NCI-H345 (cell line): ENCODE measurements at regions not wholly inside any gene's neighbourhood (a gene's known extent, or its start where the extent isn't known, plus 50 kb on each side); places are given as distances from the start of the nearest gene placed in this dataset.

Source experiments
- DNase-seq: peaks from one replicate; lab custom pipeline; 2025; lab: John Stamatoyannopoulos, UW

- no peak for DNase-seq
Observed at GRCh38 chr3:64464955-64465354, 222.8 kb downstream of the ADAMTS9 start.

DNA sequence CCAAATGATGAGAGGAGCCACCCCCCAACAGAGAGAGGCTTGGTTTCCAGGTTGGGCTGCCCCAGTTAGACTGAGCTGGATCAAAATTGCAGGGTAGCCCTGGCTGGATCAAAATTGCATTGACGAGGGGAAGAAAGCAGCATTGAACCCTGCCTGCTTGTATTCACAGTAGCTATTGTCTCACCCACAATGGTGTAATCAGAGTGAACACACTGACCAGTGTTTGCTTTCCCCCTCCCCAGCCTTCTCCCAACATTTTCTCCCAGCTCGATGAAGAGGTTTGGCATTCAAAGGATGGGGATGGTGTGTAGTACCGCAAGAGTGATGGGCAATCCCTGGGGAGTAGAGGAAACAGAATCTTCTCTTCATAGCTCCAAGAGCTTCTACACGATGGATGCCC, 223.8 kb downstream of the ADAMTS9 start:
- no peak for DNase-seq

DNA sequence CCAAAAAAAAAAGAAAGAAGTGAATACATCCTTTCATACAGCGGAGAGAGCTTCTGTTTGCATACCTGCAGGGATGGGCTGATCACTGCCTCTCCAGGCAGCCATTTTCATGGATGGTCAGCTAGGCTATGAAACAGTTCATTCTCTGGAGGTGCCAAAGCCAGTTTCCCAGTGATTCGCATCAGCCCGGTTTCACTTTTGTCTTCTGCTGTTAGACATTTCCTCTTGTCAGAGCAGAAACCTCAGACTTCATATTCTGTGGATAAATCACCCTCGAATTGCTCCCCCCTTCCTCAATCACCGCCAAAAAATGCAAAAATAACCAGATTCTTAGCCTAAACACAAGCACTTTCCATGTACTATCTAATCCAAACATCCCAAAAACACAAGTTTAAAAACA, 225.6 kb downstream of the ADAMTS9 start:
- DNase-seq = no peak

- DNase-seq = no peak
Observed at GRCh38 chr3:64460877-64461276, 226.9 kb downstream of the ADAMTS9 start.

DNA sequence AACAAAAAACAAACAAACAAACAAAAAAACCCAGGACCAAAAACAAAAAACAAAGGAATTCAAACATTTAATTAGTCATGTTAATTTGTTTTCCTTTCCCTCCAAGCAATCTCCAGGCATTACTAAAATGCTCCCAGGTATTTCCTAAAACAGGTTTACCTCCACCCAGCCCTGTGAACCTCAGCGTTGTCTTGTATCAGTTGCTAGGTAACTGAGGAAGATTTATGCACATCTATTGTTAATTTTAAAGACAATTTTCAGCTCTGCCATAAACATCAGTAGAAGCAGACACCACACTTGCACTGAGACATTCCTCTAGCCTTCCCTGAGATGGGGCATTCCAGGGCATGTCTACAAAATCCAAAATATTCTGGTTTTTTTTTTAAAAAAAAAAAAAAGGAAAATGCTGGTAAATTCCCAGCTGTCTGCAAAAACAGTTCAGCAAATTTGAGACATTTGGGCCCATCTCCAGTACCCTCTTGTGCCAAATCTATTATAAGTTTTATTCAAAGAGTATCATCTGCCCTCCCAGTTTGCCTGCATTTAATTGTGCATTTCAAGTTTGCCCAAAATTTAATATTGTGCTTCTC, 227.6 kb downstream of the ADAMTS9 start:
- no peak for DNase-seq

- DNase-seq = no peak
Observed at GRCh38 chr3:64459711-64460110, 228.1 kb downstream of the ADAMTS9 start.

DNA sequence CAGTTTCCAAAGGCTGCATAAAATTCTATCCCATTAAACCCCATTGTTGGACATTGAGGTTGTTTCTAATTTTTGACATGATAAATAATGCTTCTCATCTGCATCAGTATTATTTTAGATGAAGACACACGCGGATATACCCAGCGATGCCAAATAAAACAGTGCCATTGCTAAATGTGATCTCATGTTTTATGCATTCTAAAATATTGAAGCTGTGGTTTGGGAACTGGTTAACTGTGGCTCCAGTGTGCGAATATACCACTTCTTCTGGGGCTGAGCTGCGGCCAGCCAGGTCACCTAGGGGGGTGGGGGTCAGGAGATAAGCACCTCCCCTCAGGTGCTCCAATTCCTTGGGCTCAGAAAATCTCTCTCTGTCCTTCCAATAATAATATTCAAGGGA, 230.0 kb downstream of the ADAMTS9 start:
- DNase-seq = no peak

DNA sequence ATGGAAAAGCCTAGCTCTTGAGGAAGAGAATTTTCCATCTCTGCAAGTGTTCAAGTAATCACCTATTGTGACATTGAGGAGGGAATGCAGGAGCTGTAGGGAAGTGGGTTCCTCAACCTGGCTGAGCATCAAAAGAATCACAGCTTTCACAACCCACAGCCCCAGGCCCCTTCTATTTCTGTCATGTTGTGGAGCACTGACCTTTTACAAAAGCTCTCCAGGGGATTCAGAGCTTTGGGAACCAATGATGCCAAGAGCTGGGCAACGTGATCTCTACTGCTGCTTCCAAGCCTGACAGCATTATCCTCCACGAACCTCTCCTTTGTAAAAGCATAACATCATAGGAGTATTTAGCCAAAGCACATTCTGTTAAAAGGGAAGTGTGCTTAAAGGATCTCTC, 231.1 kb downstream of the ADAMTS9 start:
- peak; percentile 32 for DNase-seq

DNA sequence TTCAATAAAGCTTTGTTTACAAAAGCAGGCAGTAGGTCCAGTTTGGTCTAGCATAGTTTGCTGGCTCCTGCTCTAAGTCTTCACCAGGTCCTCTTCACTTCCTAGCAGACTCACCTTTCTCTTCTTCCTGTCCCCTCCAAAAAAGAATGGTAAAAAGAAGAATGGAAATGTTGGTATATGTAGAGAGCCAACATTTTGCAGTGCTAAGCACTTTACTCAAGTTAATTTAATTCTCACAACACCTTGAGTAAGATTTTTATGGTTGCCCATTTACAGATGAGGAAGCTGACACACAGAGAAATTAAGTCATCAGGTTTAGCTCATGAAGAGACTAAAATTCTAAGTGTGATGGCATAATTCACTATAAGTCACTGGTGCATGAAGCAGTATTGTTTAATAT, 230.1 kb upstream of the PRICKLE2 start:
- no peak for DNase-seq

GRCh38 chr3:64454768-64455167, 229.5 kb upstream of the PRICKLE2 start:
- DNase-seq = no peak

GRCh38 chr3:64454179-64454578, 228.9 kb upstream of the PRICKLE2 start:
- DNase-seq = no peak

DNA sequence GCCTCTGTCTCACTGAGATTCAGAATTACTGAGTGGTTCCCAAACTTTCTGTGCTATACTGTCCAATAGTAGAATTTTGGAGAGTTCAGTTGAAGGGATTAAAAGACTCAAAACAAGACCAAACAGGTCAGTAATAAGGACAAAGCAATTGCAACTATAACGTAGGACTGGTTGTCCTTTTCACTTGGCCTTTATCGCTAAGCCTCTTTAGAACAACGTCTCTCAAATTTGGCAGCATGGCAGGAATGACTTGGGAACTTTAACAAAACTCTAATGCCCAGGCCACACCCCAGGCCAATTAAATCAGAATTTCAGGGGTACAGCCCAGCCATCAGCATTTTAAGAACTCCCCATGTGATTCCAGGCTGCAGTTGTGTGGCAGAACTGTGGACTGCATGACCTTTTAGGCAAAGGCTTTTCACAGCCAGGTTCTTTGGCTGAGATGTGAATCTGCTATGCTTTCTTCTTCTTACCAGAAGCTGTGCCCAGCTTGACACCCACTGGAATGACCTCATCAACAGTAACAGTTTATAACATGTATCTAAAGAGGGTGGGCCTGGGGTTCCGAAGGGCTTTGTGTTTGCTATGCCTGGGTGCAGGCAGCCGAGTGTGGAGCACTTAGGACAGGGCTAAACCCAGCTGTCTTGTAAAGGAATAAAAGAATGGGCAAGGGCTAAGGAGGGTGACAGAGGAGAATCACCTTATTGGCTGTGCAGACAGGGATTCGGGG, 226.2 kb upstream of the PRICKLE2 start:
- no peak for DNase-seq

GRCh38 chr3:64450396-64450956, 225.2 kb upstream of the PRICKLE2 start:
- no peak for DNase-seq

GRCh38 chr3:64449026-64449425, 223.8 kb upstream of the PRICKLE2 start:
- no peak for DNase-seq

DNA sequence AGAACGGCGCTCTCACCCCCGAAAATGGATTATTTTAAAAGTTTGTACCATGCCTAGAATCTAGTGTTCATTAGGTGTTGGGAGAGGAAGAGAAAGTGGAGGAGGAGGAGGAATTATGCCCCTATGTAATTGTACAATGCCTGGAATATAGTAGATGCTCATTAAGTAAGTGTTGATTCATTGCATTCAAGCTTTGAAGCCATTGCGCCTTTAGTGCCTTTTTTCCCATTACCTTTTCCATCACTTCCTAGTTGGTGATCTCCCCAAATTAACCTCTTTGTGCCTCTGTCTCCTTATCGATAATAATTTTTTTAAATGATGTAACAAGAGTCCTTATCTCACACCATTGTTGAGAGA, 220.7 kb upstream of the PRICKLE2 start:
- no peak for DNase-seq

DNA sequence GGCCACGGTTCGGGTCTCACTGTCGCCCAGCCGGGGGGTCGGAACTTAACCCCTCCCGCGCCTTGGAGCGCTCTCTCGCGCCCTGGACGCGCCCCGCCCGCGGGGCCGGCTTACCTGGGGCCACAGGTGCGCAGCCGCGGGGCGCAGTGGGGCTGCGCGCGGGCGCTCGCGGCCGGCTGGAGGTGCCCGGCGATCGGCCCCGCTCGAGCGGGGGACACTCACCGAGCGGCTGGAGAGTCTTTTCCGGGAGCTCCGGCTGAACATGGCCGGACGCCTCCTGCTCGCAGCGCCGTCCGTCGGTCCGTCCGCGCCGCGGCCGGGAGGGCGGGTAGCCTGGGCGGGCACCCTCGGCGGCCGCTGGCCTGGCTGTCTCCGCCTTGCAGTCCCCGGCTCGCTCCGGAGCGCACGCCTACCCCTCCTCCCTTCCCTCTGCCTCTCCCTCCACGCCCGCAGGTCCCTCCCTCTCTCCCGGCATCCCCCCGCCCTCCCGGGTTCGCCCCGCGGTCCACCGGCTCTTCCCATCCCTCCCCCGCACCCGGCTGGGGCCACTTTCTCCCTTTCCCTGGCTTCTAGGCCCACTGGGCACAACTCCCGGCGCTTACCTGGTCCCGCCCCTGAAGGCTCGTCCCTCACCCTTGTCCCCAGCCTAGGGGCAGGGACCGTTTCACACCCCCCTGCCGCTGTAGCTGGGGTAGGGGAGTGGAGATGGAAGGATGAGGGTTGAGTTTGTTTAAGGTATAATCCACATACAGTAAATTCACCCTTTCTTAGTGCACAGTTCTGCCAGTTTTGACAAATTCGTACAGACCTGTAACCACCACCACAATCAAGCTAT, 220.1 kb upstream of the PRICKLE2 start:
- peak; percentile 27 for DNase-seq

- no peak for DNase-seq
Observed at GRCh38 chr3:64444490-64445108, 219.3 kb upstream of the PRICKLE2 start.

DNA sequence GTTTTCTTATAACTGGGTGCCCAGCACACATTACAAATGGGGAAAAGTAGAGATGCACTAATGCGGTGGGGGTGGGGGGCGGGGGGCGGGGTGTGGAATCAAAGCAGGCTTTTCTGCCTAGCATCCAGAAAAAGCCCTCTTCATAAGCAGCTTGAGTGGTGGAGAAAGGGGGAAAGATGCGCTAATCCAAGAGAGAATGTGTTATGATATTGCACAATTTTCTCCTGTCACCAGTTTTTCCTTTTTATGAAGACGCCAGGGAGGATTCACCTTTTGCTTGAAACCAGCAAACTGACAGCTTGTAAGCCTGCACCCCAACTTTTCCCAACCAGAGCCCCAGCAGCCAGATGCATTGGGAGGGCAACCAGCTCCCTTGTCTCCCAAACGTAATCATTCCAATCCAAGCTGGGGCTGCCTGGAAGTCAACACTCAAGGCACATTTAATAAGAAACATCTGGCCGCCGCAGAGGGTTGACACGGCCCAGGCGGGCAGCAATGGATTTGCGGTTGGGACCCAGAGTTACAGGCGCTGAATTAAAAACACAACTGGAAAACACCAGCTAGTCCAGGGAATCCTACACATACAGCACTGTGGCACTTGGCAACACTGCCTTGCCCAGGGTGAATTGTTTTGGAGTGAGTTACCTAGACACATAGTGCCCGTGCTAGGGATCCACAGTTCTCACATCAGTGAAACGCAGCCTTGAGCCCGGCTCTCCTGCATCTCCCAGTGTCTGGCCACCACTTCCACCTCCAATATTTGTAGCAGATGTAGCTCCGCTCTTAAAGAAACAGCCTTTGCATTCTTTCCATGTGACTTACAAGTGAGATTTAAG, 218.5 kb upstream of the PRICKLE2 start:
- no peak for DNase-seq

DNA sequence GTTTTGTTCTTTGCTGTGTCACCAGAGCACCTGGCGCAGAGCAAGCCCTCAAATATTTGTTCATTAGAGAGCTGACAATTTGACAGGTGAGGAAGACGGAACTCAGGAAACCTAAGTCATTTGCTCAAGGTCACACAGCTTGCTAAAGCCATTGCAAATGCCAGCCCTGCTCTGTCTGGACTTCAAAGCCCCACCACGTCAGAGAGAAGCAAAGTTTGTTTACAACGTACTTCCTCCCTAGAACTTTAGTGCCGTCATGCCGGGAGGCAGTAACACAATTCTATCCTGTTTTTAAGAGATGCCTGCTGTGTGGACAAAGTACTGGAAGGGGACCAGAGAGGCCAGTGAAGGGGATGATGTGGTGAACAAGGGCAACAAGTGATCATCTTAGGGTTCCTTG, 216.6 kb upstream of the PRICKLE2 start:
- no peak for DNase-seq

DNA sequence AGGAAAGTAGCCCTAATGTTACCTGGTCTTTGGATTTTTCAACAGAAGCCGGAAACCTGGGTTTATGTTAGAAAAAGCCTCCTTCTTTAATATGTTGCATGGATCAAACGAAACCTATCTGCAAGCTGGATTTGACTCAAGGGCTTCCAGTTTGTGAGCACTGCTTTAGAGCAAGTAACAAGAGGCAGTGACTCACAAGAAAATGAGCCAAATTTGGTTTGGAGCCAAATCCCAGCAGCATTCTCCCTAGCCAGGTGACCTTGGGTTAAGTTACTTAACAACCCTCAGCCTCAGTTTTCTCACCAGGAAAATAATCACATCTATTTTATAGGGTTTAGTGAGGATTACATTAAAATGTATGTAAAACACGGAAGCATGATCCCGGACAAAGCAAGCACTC, 215.2 kb upstream of the PRICKLE2 start:
- no peak for DNase-seq

DNA sequence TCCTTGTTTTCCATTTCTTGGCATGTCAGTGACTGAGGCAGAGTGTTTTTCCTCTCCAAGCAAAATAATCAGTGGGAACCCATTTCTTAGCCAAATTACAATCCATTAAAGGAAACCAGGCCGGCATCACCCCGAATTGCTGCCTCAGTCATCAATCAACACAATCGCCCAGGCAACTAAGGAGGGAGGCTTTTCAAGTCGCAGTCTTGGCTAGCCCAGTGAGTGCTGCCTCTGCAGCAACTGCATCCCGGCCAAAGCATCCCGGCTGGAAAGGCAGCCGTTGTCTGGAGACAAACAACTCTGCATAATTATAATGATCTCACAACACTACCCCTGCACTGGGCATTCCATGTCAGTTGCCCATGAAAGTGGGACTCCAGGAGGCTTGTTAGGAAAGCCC, 213.5 kb upstream of the PRICKLE2 start:
- no peak for DNase-seq

GRCh38 chr3:64438066-64438465, 212.8 kb upstream of the PRICKLE2 start:
- no peak for DNase-seq
